Loucy (cell line): ENCODE measurements at regions not wholly inside any gene's neighbourhood (a gene's known extent, or its start where the extent isn't known, plus 50 kb on each side); places are given as distances from the start of the nearest gene placed in this dataset.

Experiments
- H2AFZ ChIP-seq: fragments of 200-600 bp; sonication (generic); 2 replicates; pipeline ENCODE4 v1.6.0; 2016; ENCODE audit warnings: antibody characterized with exemption, mild to moderate bottlenecking, low read length, moderate library complexity
- H3F3A ChIP-seq: fragments of 200-600 bp; 2 replicates; pipeline ENCODE4 v1.6.0; 2016; ENCODE audit warnings: antibody characterized with exemption, low read depth, mild to moderate bottlenecking
- H3K27me3 ChIP-seq: fragments of 200-600 bp; sonication (generic); 2 replicates; pipeline ENCODE4 v1.6.1; 2014; ENCODE audit warnings: low read length, mild to moderate bottlenecking; ENCODE audit not compliant: insufficient read depth, poor library complexity, severe bottlenecking
- H3K36me3 ChIP-seq: fragments of 200-600 bp; sonication (generic); 2 replicates; pipeline ENCODE4 v1.6.1; 2016; ENCODE audit warnings: low read length; ENCODE audit not compliant: insufficient read depth
- H3K4me1 ChIP-seq: fragments of 200-600 bp; sonication (generic); 2 replicates; pipeline ENCODE4 v1.5.1; 2014; ENCODE audit warnings: low read length, mild to moderate bottlenecking; ENCODE audit not compliant: insufficient read depth, poor library complexity, severe bottlenecking
- H3K4me2 ChIP-seq: fragments of 200-600 bp; sonication (generic); 2 replicates; pipeline ENCODE4 v1.6.0; 2014; ENCODE audit warnings: antibody characterized with exemption, low read length, low read depth, mild to moderate bottlenecking; ENCODE audit not compliant: poor library complexity, severe bottlenecking
- H3K4me3 ChIP-seq: fragments of 200-600 bp; sonication (generic); 2 replicates; pipeline ENCODE4 v1.5.1; 2014; ENCODE audit warnings: low read length, mild to moderate bottlenecking, mixed read lengths; ENCODE audit not compliant: poor library complexity, severe bottlenecking
- H3K79me2 ChIP-seq: fragments of 200-600 bp; sonication (generic); 2 replicates; pipeline ENCODE4 v1.6.1; 2014; ENCODE audit warnings: low read length; ENCODE audit not compliant: insufficient read depth
- H3K9ac ChIP-seq: fragments of 200-600 bp; sonication (generic); 2 replicates; pipeline ENCODE4 v1.6.0; 2014; ENCODE audit warnings: mild to moderate bottlenecking, low read depth, low read length, moderate library complexity; ENCODE audit not compliant: poor library complexity, severe bottlenecking
- H3K9me2 ChIP-seq: fragments of 200-600 bp; sonication (generic); replicated peaks from 2 replicates; pipeline ENCODE4 v1.6.1; 2016; ENCODE audit warnings: low read depth, low read length, mixed read lengths
- H3K9me3 ChIP-seq: fragments of 200-600 bp; sonication (generic); 2 replicates; pipeline ENCODE4 v1.6.1; 2014; ENCODE audit warnings: mild to moderate bottlenecking, antibody characterized with exemption, low read length, low read depth; ENCODE audit not compliant: insufficient read depth
- H4K20me1 ChIP-seq: fragments of 200-600 bp; sonication (generic); 2 replicates; pipeline ENCODE4 v1.6.0; 2014; ENCODE audit warnings: antibody characterized with exemption, low read length, mild to moderate bottlenecking; ENCODE audit not compliant: insufficient read depth, poor library complexity, severe bottlenecking
- CTCF ChIP-seq: fragments of 200-600 bp; sonication (generic); conservative IDR thresholded peaks from 2 replicates; pipeline ENCODE4 v1.5.1; 2014; ENCODE audit warnings: mild to moderate bottlenecking, antibody characterized with exemption, low read length
- EZH2phosphoT487 ChIP-seq: fragments of 200-600 bp; IDR thresholded peaks from 2 replicates; pipeline ENCODE4 v1.6.1; 2018; ENCODE audit warnings: antibody characterized with exemption, mild to moderate bottlenecking, moderate library complexity, borderline replicate concordance

GRCh38 chr6:114576330-114576729 lies 233.5 kb upstream of the HS3ST5 start:
- H3K4me3 ChIP-seq, result no peak overlapping the region
- H3K4me1 ChIP-seq, result no peaks in the 10 kb centered on the region
- H4K20me1 ChIP-seq, result no peaks in the 10 kb centered on the region
- no peaks in the 10 kb centered on the region for H3K27me3 ChIP-seq
- no peak overlapping the region for H3K9ac ChIP-seq
- no peaks in the 10 kb centered on the region for H3K36me3 ChIP-seq
- H3F3A ChIP-seq, result no peaks in the 10 kb centered on the region
- H3K79me2 ChIP-seq, result no peaks in the 10 kb centered on the region
- H3K4me2 ChIP-seq, result no peak overlapping the region
- H3K9me3 ChIP-seq, result 0 out of 2 replicates have a peak, but pooled peaks cover 4% of the 10 kb centered on the region
- H3K9me2 ChIP-seq, result no peaks in the 10 kb centered on the region
- H2AFZ ChIP-seq, result no peak overlapping the region
- no peak for TF ChIP-seq EZH2phosphoT487
- no peak for TF ChIP-seq CTCF

GRCh38 chr6:114569669-114570068 lies 226.8 kb upstream of the HS3ST5 start:
- no peak overlapping the region for H3K9ac ChIP-seq
- H3K9me3 ChIP-seq, result no peaks in the 10 kb centered on the region
- no peaks in the 10 kb centered on the region for H3K36me3 ChIP-seq
- no peaks in the 10 kb centered on the region for H3K27me3 ChIP-seq
- no peaks in the 10 kb centered on the region for H4K20me1 ChIP-seq
- H2AFZ ChIP-seq, result no peak overlapping the region
- H3K79me2 ChIP-seq, result no peaks in the 10 kb centered on the region
- H3F3A ChIP-seq, result no peaks in the 10 kb centered on the region
- TF ChIP-seq EZH2phosphoT487, result no peak
- TF ChIP-seq CTCF, result no peak
- no peaks in the 10 kb centered on the region for H3K9me2 ChIP-seq
- no peak overlapping the region for H3K4me3 ChIP-seq
- no peaks in the 10 kb centered on the region for H3K4me1 ChIP-seq
- H3K4me2 ChIP-seq, result no peak overlapping the region

- no peak overlapping the region for H3K4me3 ChIP-seq
Measured at GRCh38 chr6:114564302-114564933, 221.6 kb upstream of the HS3ST5 start.

More at GRCh38 chr6:114564302-114564933, 221.6 kb upstream of the HS3ST5 start:
- no peaks in the 10 kb centered on the region for H3K4me1 ChIP-seq
- H3K79me2 ChIP-seq, result no peaks in the 10 kb centered on the region
- no peaks in the 10 kb centered on the region for H3K9me2 ChIP-seq
- H3K27me3 ChIP-seq, result no peaks in the 10 kb centered on the region
- no peaks in the 10 kb centered on the region for H3K9me3 ChIP-seq
- no peaks in the 10 kb centered on the region for H4K20me1 ChIP-seq
- H3K4me2 ChIP-seq, result no peak overlapping the region
- no peaks in the 10 kb centered on the region for H3F3A ChIP-seq
- no peak overlapping the region for H2AFZ ChIP-seq
- H3K9ac ChIP-seq, result no peak overlapping the region
- no peaks in the 10 kb centered on the region for H3K36me3 ChIP-seq
- no peak for TF ChIP-seq EZH2phosphoT487
- TF ChIP-seq CTCF, result no peak
